DOHH2 (cell line): ENCODE measurements at regions not wholly inside any gene's neighbourhood (a gene's known extent, or its start where the extent isn't known, plus 50 kb on each side); places are given as distances from the start of the nearest gene placed in this dataset.

ENCODE experiments used
- H3F3A ChIP-seq: fragments of 200-600 bp; sonication (generic), shearing (Covaris generic); 2 replicates; pipeline ENCODE4 v1.6.0; 2016; ENCODE audit warnings: antibody characterized with exemption, mild to moderate bottlenecking; ENCODE audit not compliant: control insufficient read depth, insufficient read depth
- H3K27ac ChIP-seq: fragments of 200-600 bp; sonication (generic); 2 replicates; pipeline ENCODE4 v1.5.1; 2014; ENCODE audit warnings: low read depth, mild to moderate bottlenecking, low read length, moderate library complexity
- H3K27me3 ChIP-seq: fragments of 200-600 bp; sonication (generic); 2 replicates; pipeline ENCODE4 v1.6.1; 2014; ENCODE audit warnings: mild to moderate bottlenecking, low read length, mixed read lengths; ENCODE audit not compliant: control insufficient read depth
- H3K36me3 ChIP-seq: fragments of 200-600 bp; sonication (generic); 2 replicates; pipeline ENCODE4 v1.6.1; 2014; ENCODE audit warnings: mild to moderate bottlenecking, low read length, moderate library complexity, mixed read lengths; ENCODE audit not compliant: control insufficient read depth
- H3K4me1 ChIP-seq: fragments of 200-600 bp; sonication (generic); 2 replicates; pipeline ENCODE4 v1.6.1; 2014; ENCODE audit warnings: mild to moderate bottlenecking, low read length, mixed read lengths; ENCODE audit not compliant: control insufficient read depth
- H3K4me2 ChIP-seq: fragments of 200-600 bp; sonication (generic); 2 replicates; pipeline ENCODE4 v1.6.0; 2014; ENCODE audit warnings: mild to moderate bottlenecking, low read length, moderate library complexity
- H3K4me3 ChIP-seq: fragments of 200-600 bp; sonication (generic); 2 replicates; pipeline ENCODE4 v1.5.1; 2014; ENCODE audit warnings: mild to moderate bottlenecking, low read length, mixed read lengths
- H3K79me2 ChIP-seq: fragments of 200-600 bp; sonication (generic); 2 replicates; pipeline ENCODE4 v1.6.1; 2014; ENCODE audit warnings: mild to moderate bottlenecking, low read length, mixed read lengths; ENCODE audit not compliant: control insufficient read depth
- H3K9me2 ChIP-seq: fragments of 200-600 bp; sonication (generic); replicated peaks from 2 replicates; pipeline ENCODE4 v1.6.1; 2014; ENCODE audit warnings: mild to moderate bottlenecking, low read length, mixed read lengths; ENCODE audit not compliant: control insufficient read depth
- H3K9me3 ChIP-seq: fragments of 200-600 bp; sonication (generic); 2 replicates; pipeline ENCODE4 v1.6.1; 2014; ENCODE audit warnings: antibody characterized with exemption, low read length, mixed read lengths; ENCODE audit not compliant: control insufficient read depth, insufficient read depth
- H4K20me1 ChIP-seq: fragments of 200-600 bp; sonication (generic); 2 replicates; pipeline ENCODE4 v1.6.0; 2014; ENCODE audit warnings: low read depth, mild to moderate bottlenecking, antibody characterized with exemption, low read length, moderate library complexity; ENCODE audit not compliant: control insufficient read depth, insufficient read depth
- CTCF ChIP-seq: fragments of 200-600 bp; sonication (generic); IDR thresholded peaks from one replicate; pipeline ENCODE4 v1.5.1; 2014; ENCODE audit warnings: antibody characterized with exemption, mild to moderate bottlenecking, low read depth, low read length; ENCODE audit not compliant: poor library complexity, severe bottlenecking
- EZH2phosphoT487 ChIP-seq: fragments of 200-600 bp; sonication (generic); IDR thresholded peaks from 2 replicates; pipeline ENCODE4 v1.6.1; 2017; ENCODE audit warnings: borderline replicate concordance, mild to moderate bottlenecking, antibody characterized with exemption, low read length, moderate library complexity, mixed read lengths

GRCh38 chr5:3535414-3536211 is 60.0 kb upstream of the IRX1 start:
- Histone ChIP-seq H3K9me3 (peaks cover 18% of the 10 kb centered on the region; the same call in 1 of the 2 replicates), H3K9me2 (no peaks in the 10 kb centered on the region), H3K4me1 (no peaks in the 10 kb centered on the region), H3K4me3 (no peak overlapping the region), H4K20me1 (no peaks in the 10 kb centered on the region), H3K27ac (no peak overlapping the region), H3K4me2 (no peak overlapping the region), H3F3A (no peaks in the 10 kb centered on the region), H3K27me3 (no peaks in the 10 kb centered on the region), H3K79me2 (no peaks in the 10 kb centered on the region), H3K36me3 (no peaks in the 10 kb centered on the region)
- TF ChIP-seq EZH2phosphoT487 (no peak), CTCF (no peak)

- Histone ChIP-seq H3K4me3 (no peak overlapping the region), H4K20me1 (no peaks in the 10 kb centered on the region), H3K27ac (no peak overlapping the region), H3F3A (no peaks in the 10 kb centered on the region), H3K36me3 (no peaks in the 10 kb centered on the region), H3K79me2 (no peaks in the 10 kb centered on the region), H3K9me3 (peaks cover 18% of the 10 kb centered on the region; the same call in 1 of the 2 replicates), H3K4me1 (no peaks in the 10 kb centered on the region), H3K9me2 (no peaks in the 10 kb centered on the region), H3K4me2 (no peak overlapping the region), H3K27me3 (no peaks in the 10 kb centered on the region)
- TF ChIP-seq EZH2phosphoT487 (no peak), CTCF (no peak)
Observed at GRCh38 chr5:3534997-3535396, 60.6 kb upstream of the IRX1 start.

- Histone ChIP-seq H3K79me2 (no peaks in the 10 kb centered on the region), H3F3A (no peaks in the 10 kb centered on the region), H3K9me3 (peaks cover 7% of the 10 kb centered on the region; the same call in 1 of the 2 replicates), H3K27ac (no peak overlapping the region), H4K20me1 (no peaks in the 10 kb centered on the region), H3K27me3 (no peaks in the 10 kb centered on the region), H3K4me1 (no peaks in the 10 kb centered on the region), H3K9me2 (no peaks in the 10 kb centered on the region), H3K36me3 (no peaks in the 10 kb centered on the region), H3K4me3 (no peak overlapping the region), H3K4me2 (no peak overlapping the region)
- no peak for TF ChIP-seq EZH2phosphoT487
- no peak for TF ChIP-seq CTCF
Observed at GRCh38 chr5:3531320-3531986, 64.2 kb upstream of the IRX1 start.
